BLaER1 treated with 17β-estradiol and CSF1 and Interleukin-3, amounts not matched to agents 10 nM and 100 nM (cell line): ENCODE measurements at regions not wholly inside any gene's neighbourhood (a gene's known extent, or its start where the extent isn't known, plus 50 kb on each side); places are given as distances from the start of the nearest gene placed in this dataset.
"Not testable (repeated sequence)": the region's sequence is repeated elsewhere in the genome, so short reads cannot be mapped to it uniquely, and the experiment has no call there.

ENCODE experiments used
- H3K27ac ChIP-seq, 11 experiments: shearing (Covaris generic); formaldehyde crosslinking; 2 replicates each; pipeline ENCODE4 v1.8.1; 2022
- H3K27me3 ChIP-seq, 11 experiments: shearing (Covaris generic); formaldehyde crosslinking; 2 replicates each; pipeline ENCODE4 v1.8.1; 2022
- H3K36me3 ChIP-seq, 11 experiments: shearing (Covaris generic); formaldehyde crosslinking; 2 replicates each; pipeline ENCODE4 v1.8.1; 2022
- H3K4me1 ChIP-seq, 10 experiments: shearing (Covaris generic); formaldehyde crosslinking; 2 replicates each; pipeline ENCODE4 v1.8.1; 2022
- H3K4me2 ChIP-seq, 11 experiments: shearing (Covaris generic); formaldehyde crosslinking; 2 replicates each; pipeline ENCODE4 v1.8.1; 2022
- H3K4me3 ChIP-seq, 10 experiments: shearing (Covaris generic); formaldehyde crosslinking; 2 replicates each; pipeline ENCODE4 v1.8.1; 2022
- H3K9ac ChIP-seq, 11 experiments: shearing (Covaris generic); formaldehyde crosslinking; 2 replicates each; pipeline ENCODE4 v1.8.1; 2022
- H3K9me3 ChIP-seq, 11 experiments: shearing (Covaris generic); formaldehyde crosslinking; replicated peaks in 1 of 11; 2 replicates each; pipeline ENCODE4 v1.8.1; 2022
- H4K20me1 ChIP-seq, 11 experiments: shearing (Covaris generic); formaldehyde crosslinking; 2 replicates each; pipeline ENCODE4 v1.8.1; 2022
- Cebpa-rat ChIP-seq, 11 experiments: shearing (Covaris generic); IDR thresholded peaks; 2 replicates each; pipeline ENCODE4 v1.8.1; 2022

DNA sequence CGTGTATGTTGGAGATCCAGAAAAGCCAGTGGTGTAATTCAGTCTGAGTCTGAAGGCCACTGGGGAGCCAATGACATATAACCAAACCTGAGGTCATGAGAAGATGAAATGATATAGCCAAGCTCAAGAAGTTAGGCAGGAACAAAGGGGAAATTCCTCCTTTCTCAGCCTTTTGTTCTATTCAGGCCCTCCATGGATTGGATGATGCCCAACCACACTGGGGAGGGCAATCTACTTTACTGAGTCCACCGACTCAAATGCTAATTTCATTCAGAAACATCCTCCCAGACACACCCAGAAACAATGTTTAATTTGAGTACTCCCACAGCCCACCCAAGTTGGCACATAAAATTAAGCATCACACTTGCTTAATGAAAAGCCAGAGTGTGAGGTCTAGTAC, 183.6 kb downstream of the GJA1 start:
- Histone ChIP-seq H3K9ac (no peak overlapping the region), H3K9me3 (no peaks in the 10 kb centered on the region), H3K4me1 (no peaks in the 10 kb centered on the region), H3K27ac (no peak overlapping the region), H4K20me1 (no peaks in the 10 kb centered on the region), H3K4me2 (no peak overlapping the region), H3K4me3 (no peak overlapping the region), H3K27me3 (no peaks in the 10 kb centered on the region), H3K36me3 (no peaks in the 10 kb centered on the region)
- no peak for TF ChIP-seq Cebpa-rat (IDR thresholded peaks at IDR 0.05)

DNA sequence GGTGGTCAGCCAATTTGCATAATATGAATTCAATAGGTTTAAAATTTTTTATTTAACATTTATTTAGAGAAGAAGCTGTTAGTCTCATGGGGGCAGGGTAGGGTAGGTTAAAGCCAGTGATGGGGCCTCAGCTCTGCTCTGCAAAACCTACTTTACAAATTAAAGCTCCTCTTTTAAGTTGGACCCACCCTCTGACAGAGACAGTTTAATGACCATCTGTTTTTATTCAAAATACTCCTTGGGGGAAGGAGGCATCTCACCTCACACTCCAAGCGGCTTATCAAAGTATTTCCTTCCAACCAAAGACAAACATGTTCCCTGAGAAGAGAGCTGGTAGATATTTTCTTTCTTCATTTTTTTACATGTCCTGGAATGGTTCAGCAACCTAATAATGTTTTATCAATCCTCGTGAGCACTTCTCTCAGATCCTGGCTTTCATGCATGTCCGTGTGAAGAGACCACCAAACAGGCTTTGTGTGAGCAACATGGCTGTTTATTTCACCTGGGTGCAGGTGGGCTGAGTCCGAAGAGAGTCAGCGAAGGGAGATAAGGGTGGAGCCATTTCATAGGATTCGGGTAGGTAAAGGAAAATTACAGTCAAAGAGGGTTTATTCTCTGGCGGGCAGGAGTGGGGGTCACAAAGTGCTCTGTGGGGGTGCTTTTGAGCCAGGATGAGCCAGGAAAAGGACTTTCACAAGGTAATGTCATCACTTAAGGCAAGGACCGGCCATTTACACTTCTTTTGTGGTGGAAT, 184.7 kb downstream of the GJA1 start:
- no peak overlapping the region for H3K4me3 ChIP-seq
- H3K9me3 ChIP-seq: peaks cover 0 to 8% (median 0%) of the 10 kb centered on the region in 11 experiments; a peak in 2 of 22 replicates
- no peak overlapping the region for H3K27ac ChIP-seq
- H3K4me1 ChIP-seq: no peaks in the 10 kb centered on the region
- no peaks in the 10 kb centered on the region for H3K36me3 ChIP-seq
- TF ChIP-seq Cebpa-rat (IDR thresholded peaks at IDR 0.05): no peak
- H4K20me1 ChIP-seq: no peaks in the 10 kb centered on the region
- no peak overlapping the region for H3K4me2 ChIP-seq
- no peaks in the 10 kb centered on the region for H3K27me3 ChIP-seq
- no peak overlapping the region for H3K9ac ChIP-seq

DNA sequence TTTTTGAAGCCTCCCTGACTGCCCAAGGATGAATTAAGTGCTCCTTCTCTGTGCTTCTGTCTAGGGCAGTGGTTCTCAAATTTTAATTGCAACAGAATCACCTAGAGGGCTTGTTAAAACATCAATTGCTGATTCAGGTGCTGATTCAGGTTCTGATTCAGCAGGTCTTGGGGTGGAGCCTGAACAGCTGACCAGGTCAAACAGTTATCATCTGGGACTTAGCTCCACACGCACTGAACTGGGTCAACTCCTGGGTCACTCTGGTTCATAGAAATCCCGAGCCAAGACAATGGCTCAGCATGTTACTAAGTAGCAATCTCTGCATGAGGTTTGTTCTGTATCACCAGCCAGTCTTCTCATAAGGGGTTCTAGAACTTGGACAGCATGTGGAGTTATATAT, 192.3 kb downstream of the GJA1 start:
- Histone ChIP-seq H3K4me2 (no peak overlapping the region), H3K27ac (no peak overlapping the region), H3K9ac (no peak overlapping the region), H3K27me3 (no peaks in the 10 kb centered on the region), H3K4me3 (no peak overlapping the region), H3K9me3 (peaks cover 23 to 38% (median 29%) of the 10 kb centered on the region in 11 experiments), H4K20me1 (no peaks in the 10 kb centered on the region), H3K36me3 (no peaks in the 10 kb centered on the region), H3K4me1 (no peaks in the 10 kb centered on the region)
- TF ChIP-seq Cebpa-rat (IDR thresholded peaks at IDR 0.05): no peak

DNA sequence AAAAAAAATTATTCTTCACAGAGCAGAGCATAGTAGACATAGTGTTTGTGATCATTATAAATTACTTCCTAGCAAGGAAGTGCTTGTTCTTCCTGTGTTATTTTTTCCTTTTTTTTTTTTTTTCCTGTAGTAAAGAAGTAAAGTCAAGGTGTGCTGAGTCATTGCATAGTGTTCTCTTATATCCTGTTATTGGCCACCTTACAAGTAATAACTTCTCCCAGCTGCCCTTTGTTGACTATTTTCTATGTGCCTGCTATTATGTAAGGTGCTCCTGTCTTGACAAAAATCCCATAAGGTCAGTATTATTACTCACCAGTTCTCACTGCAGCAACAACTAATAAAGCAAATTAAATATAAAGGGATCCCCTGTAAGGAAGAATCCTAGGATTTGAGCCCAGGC, 195.3 kb downstream of the GJA1 start:
- Histone ChIP-seq H3K27ac (no peak overlapping the region), H4K20me1 (no peaks in the 10 kb centered on the region), H3K4me2 (no peak overlapping the region), H3K27me3 (no peaks in the 10 kb centered on the region), H3K4me1 (no peaks in the 10 kb centered on the region), H3K9ac (no peak overlapping the region), H3K4me3 (no peak overlapping the region), H3K9me3 (peaks cover 50 to 63% (median 55%) of the 10 kb centered on the region in 11 experiments), H3K36me3 (no peaks in the 10 kb centered on the region)
- no peak for TF ChIP-seq Cebpa-rat (IDR thresholded peaks at IDR 0.05)

DNA sequence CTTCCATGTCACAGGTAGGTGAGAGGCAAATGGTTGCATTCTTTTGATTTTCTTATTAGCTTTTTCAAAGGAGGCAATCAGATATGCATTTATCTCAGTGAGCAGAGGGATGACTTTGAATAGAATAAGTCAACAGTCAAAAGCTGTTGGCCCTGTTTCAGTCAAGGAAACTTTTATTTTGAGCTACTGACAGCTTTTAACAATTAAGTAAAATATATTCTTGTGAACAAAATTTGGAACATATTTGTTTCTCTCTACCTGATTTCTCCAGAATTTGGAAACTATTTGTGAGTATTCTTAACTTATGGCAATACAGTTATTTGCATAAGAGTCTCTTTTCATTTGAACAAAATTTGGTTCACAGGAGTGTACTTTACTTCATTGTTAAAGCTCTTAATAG, 196.3 kb downstream of the GJA1 start:
- H3K4me1 ChIP-seq, H3K27ac ChIP-seq, H4K20me1 ChIP-seq, H3K9ac ChIP-seq, H3K4me2 ChIP-seq, H3K27me3 ChIP-seq, H3K4me3 ChIP-seq, H3K36me3 ChIP-seq: not testable (repeated sequence)
- peaks cover 60 to 70% (median 66%) of the 10 kb centered on the region in 11 experiments for H3K9me3 ChIP-seq

DNA sequence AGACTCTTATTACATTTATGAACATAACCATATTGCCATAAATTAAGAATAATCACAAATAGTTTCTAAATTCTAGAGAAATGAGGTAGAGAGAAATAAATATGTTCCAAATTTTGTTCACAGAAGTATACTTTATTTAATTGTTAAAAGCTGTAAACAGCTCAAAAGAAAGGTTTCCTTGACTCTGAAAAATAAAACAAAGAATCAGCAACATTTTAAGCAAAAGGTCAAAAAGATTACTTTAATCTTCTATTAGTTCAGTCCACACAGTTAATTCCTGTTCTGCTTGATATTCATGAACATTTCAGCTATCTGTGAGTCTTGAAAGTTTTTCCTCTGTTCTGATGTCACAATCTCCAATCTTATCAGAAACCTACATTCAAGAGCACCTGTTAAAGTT, 197.9 kb downstream of the GJA1 start:
- Histone ChIP-seq H4K20me1 (no peaks in the 10 kb centered on the region), H3K4me2 (no peak overlapping the region), H3K27ac (no peak overlapping the region), H3K4me3 (no peak overlapping the region), H3K4me1 (no peaks in the 10 kb centered on the region), H3K27me3 (no peaks in the 10 kb centered on the region), H3K9me3 (peaks cover 68 to 77% (median 73%) of the 10 kb centered on the region in 11 experiments), H3K9ac (no peak overlapping the region), H3K36me3 (0 out of 22 replicates have a peak, but pooled peaks cover 0 to 4% (median 0%) of the 10 kb centered on the region in 11 experiments)
- no peak for TF ChIP-seq Cebpa-rat (IDR thresholded peaks at IDR 0.05)

DNA sequence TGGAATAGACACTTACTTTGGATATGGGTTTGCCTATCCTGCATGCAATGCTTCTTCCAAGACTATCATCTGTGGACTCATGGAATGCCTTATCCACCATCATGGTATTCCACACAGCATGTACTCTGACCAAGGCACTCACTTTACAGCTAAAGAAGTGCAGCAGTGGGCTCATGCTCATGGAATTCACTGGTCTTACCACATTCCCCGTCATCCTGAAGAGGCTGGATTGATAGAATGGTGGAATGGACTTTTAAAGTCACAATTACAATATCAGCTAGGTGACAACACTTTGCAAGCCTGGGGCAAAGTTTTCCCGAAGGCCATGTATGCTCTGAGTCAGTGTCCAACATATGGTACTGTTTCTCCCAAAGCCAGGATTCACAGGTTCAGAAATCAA, 199.1 kb downstream of the GJA1 start:
- not testable (repeated sequence) for H3K4me1 ChIP-seq, H3K9ac ChIP-seq, H3K27me3 ChIP-seq, H3K27ac ChIP-seq, H3K4me2 ChIP-seq, H4K20me1 ChIP-seq, H3K4me3 ChIP-seq, H3K36me3 ChIP-seq
- peaks cover 68 to 76% (median 72%) of the 10 kb centered on the region in 11 experiments for H3K9me3 ChIP-seq

DNA sequence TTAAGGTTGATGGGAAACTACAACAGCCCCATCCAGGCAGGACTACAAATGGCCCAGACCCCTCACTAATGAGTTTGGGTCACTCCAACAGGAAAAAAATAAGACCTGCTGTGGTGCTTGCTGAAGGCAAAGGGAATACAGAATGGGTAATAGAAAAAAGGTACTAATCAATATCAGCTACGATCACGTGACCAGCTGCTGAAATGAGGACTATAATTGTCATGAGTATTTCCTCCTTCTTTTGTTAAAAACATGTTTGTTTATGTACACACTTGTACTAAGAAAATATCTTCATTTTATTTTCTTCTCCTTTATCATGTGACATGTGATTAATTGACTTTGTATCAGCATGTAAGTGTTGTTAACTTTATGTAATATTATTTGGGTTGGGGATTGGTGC, 199.9 kb downstream of the GJA1 start:
- TF ChIP-seq Cebpa-rat (IDR thresholded peaks at IDR 0.05): no peak
- H3K9me3 ChIP-seq: peaks cover 68 to 80% (median 70%) of the 10 kb centered on the region in 11 experiments
- H4K20me1 ChIP-seq: no peaks in the 10 kb centered on the region
- no peak overlapping the region for H3K4me2 ChIP-seq
- no peaks in the 10 kb centered on the region for H3K27me3 ChIP-seq
- no peaks in the 10 kb centered on the region for H3K4me1 ChIP-seq
- no peak overlapping the region for H3K4me3 ChIP-seq
- H3K36me3 ChIP-seq: 0 out of 22 replicates have a peak, but pooled peaks cover 0 to 4% (median 0%) of the 10 kb centered on the region in 11 experiments
- no peak overlapping the region for H3K9ac ChIP-seq
- no peak overlapping the region for H3K27ac ChIP-seq

DNA sequence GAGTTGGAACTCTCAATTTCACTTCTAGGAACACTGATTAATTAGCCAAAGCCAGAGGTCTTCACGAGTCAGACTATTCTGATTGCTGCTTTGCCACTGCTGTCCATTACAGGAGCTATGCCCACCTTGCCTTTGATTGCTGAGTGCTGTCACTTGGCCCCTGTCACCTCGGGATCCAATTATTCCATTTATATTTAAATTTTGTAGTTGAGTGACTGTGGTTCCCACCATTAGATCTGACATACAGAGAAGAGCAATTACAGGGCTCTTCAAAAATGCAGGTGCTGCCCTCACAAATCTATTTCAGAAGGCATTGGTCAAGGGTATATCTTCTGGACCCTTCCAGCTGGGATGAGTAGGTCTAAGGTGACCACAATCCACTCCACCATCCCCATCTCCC, 200.8 kb downstream of the GJA1 start:
- not testable (repeated sequence) for H3K36me3 ChIP-seq, H3K4me2 ChIP-seq, H3K27me3 ChIP-seq, H3K27ac ChIP-seq, H3K4me1 ChIP-seq, H4K20me1 ChIP-seq, H3K4me3 ChIP-seq, H3K9ac ChIP-seq
- H3K9me3 ChIP-seq: peaks cover 59 to 78% (median 63%) of the 10 kb centered on the region in 11 experiments

DNA sequence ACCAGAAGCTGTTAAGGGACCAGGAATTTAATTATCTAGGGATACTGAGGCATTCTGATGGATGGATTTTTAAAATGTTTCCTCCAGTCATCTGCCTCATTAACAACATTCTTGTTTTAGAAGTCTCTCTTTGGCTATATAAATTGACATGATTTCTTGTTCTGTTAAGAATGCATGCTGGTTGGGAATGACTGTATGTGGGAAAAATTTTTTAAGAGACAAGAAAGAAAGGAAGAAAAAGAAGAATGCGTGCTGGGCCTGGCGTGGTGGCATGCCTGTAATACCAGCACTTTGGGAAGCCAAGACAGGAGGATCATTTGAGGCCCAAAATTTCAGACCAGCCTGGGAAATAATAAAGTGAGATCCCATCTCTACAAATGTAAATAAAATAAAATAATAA, 203.6 kb downstream of the GJA1 start:
- Histone ChIP-seq H3K9me3 (peaks cover 45 to 66% (median 48%) of the 10 kb centered on the region in 11 experiments), H3K4me2 (no peak overlapping the region)
- TF ChIP-seq Cebpa-rat (IDR thresholded peaks at IDR 0.05): no peak

More for the DNA sequence above, 203.6 kb downstream of the GJA1 start:
- Histone ChIP-seq H3K9ac (no peak overlapping the region), H3K27me3 (no peaks in the 10 kb centered on the region), H3K36me3 (0 out of 22 replicates have a peak, but pooled peaks cover 0 to 4% (median 0%) of the 10 kb centered on the region in 11 experiments), H3K27ac (no peak overlapping the region), H3K4me3 (no peak overlapping the region), H4K20me1 (no peaks in the 10 kb centered on the region), H3K4me1 (no peaks in the 10 kb centered on the region)
